ENCODE measurements at regions not wholly inside any gene's neighbourhood (a gene's known extent, or its start where the extent isn't known, plus 50 kb on each side); places are given as distances from the start of the nearest gene placed in this dataset.

- TF ChIP-seq CTCF (IDR thresholded peaks at IDR 0.05) (no peak), POLR2A (IDR thresholded peaks at IDR 0.05) (no peak)
Measured at GRCh38 chr11:25901415-25901814, 430.5 kb upstream of the ANO3 start.
